Occipital lobe (tissue), 1 donor: ENCODE measurements at regions not wholly inside any gene's neighbourhood (a gene's known extent, or its start where the extent isn't known, plus 50 kb on each side); places are given as distances from the start of the nearest gene placed in this dataset.
A peak's percentile ranks its signal among the peaks of the same experiment; 100 is the strongest.

Source experiments
- DNase-seq: peaks from one replicate; lab custom pipeline; 2025; lab: John Stamatoyannopoulos, UW

DNA sequence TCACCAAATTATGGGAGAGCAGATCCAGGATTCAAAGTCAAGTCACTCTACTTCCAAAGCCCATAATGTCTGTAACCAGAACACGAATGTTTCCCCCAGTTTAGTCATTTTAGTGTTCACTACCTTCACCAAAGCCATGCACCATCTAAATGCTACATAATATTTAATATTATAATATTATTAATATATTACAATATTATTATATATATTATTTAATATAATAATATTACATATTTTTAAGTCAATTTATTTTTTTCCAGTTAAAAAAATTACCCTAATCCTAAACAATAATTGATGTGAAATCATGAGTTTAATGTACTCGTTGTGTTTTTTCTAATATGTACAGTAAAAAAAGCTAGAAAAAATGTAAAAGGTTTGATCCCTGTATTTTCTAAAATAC is 276.6 kb upstream of the TBL1XR1 start:
- DNase-seq = no peak

DNA sequence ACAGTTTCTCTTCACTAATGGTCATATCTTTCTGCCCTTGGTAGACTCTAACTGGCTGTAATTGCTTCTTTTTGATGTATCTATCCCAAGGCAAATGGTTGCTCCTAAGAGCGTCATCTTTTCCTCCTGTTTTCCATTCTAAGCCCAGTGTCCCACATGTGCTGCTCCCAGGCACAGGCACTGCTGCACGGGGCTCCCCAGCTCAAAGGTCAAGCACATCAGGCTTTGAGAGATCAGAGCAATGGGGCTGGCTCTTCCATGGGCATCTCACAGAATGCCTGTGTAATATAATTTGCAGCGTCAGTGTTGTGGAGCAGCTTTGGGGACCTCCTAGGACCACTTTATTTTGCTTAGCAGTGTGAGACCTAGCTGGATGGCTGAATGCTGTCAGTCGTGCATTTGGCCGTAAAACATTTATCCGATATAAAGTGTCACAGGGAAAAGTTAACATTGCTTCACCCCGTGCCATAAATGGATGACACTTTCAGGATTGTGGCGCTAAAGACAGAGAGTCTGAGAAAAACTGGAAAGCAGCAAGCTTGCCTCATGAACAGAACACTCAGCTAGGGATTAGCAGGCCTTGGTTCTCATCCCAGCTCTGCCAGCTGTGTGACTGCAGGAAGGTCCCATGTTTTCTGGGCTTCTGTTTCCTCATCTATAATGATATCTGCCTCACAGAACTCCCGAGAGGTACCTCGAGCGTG is 277.5 kb upstream of the TBL1XR1 start:
- DNase-seq = no peak

DNA sequence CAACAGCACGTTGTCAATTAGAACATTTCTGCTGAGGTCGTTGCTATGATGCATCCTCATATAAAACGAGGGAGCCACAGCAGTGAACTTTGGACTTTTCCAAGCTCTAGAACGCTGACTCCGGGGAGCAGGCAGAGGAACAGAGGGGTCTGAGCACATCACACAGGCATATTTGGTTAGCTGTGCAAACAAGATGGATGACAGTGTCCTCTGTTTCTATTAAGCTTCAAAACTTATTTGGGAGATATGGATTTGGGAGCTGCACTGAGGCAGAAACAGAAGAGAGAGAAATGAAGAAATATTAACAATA is 278.0 kb upstream of the TBL1XR1 start:
- DNase-seq = no peak

DNA sequence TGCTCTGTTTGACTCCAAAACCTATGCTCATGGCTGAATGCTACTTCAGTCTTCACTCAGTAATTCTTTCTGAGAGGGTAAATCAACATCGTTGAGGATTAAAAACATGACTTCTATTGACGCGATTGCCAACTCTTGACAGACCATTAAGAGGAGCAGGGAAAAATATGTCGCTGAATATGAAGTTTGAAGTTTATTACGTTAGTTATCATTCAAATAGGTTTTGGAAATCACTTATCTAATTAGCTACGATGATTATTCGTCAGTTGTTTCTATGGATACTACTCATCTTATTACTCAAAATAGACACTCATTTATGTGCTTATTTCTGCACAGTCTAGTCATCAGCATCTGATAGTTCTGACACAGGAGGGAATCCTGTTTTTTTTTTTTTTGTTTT is 279.2 kb upstream of the TBL1XR1 start:
- no peak for DNase-seq

DNA sequence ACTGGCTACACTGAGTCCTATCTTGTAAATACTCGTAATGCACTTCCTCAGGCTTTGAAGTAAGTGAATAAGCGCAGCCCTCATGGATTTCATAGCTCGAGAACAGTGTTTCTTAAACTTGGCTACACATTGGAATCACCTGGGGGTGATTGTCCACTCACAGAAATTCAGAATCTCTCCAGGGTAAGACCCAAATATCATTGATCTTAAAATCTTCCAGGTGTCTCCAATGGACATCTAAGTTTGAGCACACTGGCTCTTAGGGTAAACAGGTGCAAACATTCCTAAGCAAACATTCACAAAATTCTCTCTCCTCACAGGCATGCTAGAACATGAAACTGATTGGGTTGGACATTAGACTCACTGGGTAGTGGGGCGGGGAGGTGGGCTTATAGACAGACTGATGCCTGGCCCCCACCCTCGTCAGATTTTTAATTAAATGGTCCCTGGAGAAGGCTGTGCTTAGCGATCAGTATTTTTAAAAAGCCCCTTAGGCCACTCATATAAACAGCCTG is 279.7 kb upstream of the TBL1XR1 start:
- DNase-seq = no peak

DNA sequence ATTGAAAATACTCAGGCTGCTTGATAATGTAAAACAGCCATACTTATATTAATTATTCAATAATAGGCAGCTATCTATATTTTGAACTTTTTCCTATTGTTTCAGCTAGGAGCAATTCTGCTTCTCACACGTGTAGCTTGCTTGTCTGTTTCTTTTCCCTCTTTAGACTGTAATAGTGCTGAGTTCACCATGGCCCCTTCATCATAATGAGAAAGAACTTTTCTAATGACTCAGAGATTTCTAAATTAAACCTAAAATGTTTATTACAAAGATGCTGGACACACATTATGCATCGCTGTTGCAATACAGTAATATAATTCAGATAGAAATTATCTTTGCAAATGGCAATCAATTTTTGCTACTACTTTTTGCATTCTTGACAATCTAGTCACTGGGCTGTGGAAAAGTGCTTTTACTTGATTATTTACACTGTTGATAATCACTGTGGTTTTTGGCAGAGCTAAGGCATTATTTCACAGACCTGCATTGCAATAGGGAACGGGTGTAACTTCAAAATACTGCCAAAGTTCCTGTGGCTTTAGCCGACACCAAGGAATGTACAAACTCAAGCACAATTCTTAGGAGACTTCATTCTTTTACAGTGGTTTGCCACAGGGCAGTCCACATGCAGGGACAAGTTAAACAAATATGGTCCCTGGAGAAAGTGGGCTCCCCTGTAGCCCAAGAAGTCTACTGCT is 281.0 kb upstream of the TBL1XR1 start:
- no peak for DNase-seq

DNA sequence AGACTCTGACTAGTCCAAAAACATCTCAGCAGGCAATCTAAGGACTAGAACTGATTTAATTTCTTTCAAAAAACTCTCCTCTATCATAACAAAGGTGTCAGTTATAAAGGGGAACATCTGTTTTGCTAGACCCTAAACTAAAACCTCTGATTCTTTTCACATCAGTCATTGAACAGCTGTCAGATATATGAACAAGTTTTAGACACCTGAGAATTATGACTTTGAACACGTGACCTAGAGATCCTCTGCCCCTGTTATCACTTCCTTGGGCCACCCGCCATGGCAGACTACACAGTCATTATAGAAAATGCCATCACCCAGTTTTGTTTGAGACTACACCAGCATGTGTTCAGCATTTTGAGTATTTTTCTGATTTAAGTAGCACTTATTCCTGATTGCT is 282.3 kb upstream of the TBL1XR1 start:
- no peak for DNase-seq

DNA sequence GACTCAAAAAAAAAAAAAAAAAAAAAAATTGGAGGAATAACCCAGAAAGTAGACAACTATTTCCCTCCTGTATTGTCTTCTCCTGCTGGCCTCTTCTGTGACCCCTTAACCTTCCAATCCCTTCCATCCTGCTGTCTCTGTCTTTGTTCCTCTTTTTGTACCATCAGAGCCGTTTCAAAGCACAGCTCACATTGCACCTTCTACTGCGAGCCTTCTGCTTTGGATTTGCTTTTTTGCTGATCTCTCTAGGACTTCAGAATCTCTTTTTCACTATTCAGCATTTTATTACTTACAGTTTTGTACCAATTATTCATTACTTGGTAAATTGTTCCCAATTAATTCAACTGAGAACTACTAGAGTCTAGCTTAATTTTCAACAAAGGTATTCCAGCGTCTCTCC is 284.0 kb upstream of the TBL1XR1 start:
- DNase-seq = no peak

DNA sequence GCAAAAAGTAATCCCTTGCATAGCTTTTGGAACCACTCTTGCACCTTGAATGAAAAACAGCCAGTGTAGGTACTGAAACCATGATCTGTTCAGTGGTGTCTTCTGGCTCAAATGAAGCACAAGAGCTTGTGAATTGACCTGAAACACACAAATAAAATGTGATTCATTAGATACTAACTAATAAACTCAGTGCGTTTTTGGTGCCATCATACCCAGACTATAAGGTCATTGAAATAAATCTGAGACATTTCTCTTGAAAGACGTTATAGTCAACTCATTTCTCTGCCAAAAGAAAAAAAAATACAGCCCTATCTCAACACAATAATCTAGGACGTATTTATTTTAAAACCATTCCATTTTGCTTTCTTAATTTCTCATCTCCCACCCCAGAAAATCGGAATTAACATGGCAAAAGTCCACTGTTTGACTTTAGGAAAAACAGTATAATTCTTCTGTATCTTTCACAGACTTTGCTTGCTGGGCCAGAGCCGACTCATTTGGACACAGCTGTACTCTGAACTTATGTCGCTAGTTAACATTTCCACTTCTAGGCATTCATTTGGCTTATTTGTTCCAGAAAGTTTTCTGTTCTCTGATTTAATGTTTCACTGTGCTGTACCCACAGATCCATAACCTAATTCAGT is 284.9 kb upstream of the TBL1XR1 start:
- DNase-seq = no peak

DNA sequence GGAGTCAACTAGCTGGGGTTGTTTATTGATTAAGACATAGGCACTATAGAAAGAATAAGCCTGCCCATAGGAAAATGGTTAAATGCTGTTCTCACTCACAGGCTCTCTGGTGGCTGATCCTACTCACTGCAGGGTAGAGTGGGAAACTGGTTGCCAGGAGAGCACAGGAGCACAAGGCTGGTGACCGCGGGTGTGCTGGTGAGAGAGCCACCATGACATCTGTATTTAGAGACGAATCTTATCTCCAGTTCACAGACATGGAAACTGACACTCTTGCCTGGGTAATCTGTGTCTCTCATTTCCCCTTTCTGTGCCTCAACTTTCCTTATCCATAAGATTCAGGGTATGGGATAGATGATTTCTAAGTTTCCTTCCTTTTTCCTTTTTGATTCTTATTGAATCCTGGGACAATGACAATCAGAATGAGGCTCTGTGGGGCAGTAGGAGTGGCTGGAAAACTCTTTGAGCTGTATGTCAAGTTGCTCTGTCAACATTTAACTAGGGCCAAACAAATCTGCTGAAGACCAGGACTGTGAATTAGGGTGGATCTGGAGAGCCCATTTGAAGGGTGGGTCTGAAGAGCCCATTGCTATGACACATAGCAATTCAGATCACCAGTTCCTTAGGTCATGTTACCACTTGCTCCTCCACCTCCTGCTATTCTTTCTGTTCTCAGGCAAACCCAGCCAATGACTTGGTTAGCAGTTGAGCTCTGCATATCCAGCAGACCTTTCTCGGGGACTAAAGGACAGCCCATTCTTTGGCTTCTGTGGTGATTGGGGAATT is 286.1 kb upstream of the TBL1XR1 start:
- DNase-seq = no peak

DNA sequence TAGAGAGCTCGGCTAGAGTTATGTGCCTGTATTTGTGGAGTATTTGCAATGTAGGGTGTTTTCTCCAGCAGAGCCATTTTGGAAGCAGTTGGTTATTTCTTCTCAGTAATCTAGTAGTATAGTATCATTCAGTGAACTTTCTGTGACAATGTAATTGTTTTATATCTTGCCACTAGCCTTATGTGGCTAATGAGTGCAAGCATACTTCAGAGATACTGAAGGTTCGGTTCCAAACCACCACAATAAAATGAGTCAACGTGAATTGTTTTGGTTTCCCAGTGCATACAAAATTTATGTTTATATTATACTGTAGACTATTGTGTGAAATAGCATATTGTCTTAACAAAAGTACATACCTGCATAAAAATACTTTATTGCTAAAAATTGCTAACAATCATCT is 286.9 kb upstream of the TBL1XR1 start:
- no peak for DNase-seq

DNA sequence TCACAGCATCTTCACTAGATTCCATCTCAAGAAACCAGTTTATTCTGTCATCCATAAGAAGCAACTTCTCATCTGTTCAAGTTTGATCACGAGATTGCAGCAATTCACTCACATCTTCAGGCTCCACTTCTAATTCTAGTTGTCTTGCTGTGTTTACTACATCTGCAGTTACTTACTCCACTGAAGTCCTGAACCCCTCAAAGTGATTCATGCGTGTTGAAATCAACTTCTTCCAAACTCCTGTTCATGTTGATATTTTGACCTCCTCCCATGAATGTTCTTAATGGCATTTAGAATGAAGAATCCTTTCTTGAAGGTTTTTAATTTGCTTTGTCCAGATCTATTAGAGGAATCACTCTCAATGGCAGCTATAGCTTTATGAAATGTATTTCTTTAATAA is 287.6 kb upstream of the TBL1XR1 start:
- no peak for DNase-seq

DNA sequence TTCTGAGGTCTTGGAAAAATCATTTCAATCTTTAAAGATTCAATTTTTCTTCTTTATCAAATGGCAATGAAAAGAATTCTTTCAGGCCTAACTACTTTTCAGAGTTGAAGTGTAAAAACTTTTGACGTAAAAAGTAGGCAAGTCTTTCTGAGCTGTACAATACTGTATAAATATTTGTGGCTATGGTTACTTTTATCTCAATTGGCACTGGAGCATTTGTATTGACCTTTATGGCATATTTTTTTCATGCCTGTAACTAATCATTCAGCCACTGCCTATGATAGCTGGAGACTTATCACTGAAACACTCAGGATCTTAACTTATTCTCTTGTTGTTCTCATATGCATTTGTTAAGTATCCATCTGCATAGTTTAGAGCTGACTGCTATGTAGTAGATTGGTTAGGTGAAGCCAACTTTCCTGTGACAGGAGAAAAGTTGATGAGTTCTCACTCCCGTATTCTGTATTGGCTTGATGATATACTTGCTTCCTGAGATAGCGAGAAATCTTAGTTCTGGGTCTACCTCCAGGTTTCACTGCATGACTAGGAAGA is 290.4 kb upstream of the TBL1XR1 start:
- no peak for DNase-seq

DNA sequence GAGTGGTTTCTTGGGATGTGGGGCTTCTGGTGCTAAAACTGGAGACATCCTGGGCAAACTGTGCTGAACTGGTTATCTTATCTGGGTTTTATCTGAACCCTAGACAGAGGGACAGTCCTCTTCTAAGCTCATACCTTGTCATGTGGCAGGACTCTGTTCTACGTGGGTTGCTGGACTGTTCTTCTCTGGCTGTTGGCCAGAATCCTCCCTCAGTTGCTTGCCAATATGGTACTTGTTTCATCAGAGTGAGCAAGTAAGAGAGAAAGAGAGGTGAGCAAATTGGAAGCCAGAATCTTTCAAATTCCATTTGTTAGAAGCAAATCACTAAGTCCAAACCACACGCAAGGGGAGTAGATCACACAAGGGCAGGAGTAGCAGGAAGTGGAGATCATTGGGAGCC is 291.5 kb upstream of the TBL1XR1 start:
- no peak for DNase-seq

DNA sequence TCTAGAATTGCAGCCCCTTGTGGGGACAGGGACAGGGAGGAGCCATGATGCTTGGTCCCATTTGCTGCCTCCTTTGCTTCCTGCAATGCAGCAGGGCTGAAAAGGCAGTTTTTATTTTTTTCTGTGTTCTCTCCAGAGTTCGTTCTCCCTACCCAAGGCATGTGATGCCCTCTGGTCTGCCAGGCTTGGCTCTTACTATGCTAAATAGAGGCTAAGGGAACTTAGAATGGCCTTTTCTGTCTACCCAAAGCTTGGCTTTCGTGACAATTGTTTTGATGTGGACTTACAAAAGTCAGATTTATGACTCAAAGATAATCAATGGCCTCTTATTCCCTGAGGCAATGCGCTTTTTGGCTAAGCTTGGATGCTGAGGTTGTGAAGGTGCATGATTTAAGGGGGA is 293.3 kb upstream of the TBL1XR1 start:
- DNase-seq = peak; percentile 52

DNA sequence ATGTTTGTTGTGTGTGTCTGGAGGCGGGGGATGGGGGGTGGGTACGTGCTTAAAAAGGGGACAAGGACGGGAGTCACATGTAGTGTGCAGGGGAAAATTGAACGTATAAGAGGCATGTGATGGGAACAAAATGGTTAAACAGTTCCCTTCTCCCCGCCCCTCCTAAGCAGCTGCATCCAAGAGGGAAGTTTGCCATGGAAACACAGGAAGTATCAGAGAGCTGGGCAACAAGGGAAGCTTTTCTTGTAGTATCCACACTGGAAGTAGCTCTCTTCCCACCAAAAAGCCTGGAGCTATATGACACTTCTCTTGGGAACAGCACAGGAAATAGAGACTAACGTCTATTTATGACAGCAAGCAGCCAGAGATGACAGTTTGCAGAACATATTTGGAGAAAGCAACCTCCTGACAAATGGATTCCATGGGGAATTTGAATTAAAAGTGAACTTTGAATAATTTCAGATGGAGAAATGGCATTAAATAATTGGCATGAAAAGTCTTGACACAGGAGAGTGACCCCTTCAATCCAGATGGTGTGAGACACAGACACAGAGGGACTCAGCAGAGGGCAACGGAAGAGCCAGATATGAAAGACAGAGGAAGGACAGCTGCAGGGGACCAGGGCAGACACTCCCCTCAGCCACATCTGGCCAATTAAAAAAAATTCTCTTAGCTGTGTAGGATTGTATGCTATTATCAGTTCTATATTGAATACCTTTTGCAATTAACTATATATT is 294.2 kb upstream of the TBL1XR1 start:
- DNase-seq = peak; percentile 55

DNA sequence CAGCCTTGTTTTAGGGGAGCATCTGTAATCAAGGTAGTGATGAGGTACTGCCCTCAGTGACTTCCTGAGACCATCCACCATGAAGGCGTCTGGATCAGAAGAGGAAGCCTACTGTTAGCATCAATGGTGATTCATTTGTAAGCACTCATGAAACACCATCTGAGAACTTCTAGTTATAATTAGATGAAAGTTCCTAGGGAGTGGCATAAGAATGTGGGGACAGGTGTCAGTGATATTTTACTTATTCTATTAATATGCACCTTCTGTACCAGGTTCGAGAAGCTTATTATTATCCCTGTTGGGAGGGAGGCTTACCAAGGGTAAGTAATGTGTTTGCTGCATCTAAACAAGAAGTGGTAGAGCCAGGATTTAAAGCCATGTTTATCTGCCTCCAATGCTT is 295.8 kb upstream of the TBL1XR1 start:
- no peak for DNase-seq

DNA sequence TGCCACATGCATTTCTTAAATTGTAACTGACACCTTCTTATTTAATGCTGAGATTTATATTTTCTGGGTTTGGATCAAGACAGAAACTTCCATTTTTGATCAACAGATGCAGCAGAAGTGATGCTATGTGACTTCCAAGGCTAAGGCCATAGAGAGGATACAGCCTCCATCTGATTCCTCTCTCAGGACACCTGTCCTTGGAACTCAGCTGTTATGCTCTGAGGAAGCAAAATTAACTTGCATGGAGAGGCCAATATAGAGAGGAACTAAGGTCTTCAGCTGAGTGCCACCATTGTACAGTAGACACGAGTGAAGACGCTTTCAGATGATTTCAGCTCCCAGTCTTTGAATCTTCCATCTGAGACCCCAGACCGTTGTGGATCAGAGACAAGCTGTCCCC is 296.9 kb upstream of the TBL1XR1 start:
- no peak for DNase-seq

DNA sequence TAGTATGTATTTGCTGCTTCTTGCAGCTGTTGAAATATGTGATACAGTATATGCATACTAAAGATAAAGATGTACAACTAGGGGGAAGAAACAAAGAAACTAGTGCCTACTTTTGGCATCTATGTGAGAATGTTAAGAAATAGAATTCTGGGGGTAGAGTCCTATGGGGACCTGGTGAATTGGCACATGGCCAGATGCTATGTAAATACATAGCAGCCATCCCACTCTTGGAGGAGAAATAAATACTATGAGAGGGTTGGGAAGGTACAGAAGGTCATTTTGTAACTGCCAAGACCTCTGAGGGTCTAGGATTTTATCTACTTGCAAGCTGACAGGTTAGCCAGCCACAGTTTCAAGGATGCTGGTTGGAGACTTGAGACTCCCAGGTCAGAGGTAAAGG is 298.3 kb upstream of the TBL1XR1 start:
- DNase-seq = no peak

DNA sequence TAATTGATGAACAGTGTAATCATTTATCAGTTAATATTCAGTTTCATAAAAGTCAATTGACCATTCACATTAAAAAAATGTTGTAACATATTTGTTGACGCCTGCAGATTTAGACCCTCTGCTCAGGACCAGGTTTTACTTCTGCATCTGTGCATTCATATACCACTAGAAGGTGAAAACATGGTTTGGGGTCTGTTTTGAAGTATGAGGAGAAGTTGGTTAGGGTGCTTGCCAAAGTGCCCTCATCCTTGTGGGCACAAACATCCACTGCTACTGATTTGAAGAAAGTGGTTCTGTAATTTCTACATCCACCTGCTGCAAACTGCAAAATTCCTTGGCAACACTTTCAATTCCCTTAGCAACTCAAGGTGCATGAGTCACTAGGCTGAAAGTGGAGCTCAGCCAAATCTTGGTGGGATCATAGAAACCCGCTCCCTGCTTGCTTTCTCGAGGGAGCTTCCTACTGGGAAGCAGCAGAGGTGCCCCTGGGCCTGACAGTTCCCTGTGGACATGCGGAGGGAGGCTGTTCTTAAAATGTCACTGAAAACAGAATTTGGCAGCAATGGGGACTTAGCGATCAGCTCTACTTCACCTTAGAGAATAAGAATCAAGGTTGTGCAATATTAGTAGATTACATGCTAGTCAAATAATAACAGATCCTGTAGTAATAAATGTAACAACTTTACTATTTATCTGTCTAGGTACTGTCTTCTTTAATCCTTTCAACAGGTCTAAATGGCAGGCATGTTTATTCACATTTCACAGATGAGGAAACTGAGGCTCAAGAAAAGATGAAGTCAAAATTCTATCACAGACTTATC is 301.0 kb upstream of the TBL1XR1 start:
- no peak for DNase-seq
